ENCODE measurements at regions not wholly inside any gene's neighbourhood (a gene's known extent, or its start where the extent isn't known, plus 50 kb on each side); places are given as distances from the start of the nearest gene placed in this dataset.

DNA sequence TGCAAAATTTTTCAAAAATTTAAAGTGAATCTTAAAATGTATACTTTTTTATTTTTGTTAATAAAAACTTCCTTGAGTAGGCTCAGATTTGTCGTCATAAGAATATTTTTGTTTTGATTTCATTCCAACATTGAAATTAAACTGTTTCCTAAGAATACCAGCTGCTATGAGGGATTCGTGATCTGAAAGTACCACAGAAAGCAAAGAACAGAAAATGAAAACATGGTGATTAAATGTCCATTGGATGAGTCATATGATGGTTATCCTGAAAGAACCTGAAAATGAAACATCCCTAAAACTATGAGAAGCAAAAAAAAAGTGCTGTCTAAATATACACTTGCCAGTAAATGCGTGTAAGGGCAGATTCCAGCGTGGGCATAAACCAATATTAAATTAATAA, 143.8 kb downstream of the GMNC start:
- in situ Hi-C loops (cut with HindIII; ENCODE audit: low pct_unique_long_range_greater_than_20kb, low sequenced_read_pairs) (no loop called here), intact Hi-C loops (cut with micrococcal nuclease; ENCODE audit: unreplicated experiment) (no loop called here)
- ChIA-PET CTCF (no interaction called here), POLR2A (no interaction called here)
- Histone ChIP-seq H3K9me3 (ENCODE audit: control insufficient read depth, insufficient read depth, low read depth, low read length) (no peaks in the 10 kb centered on the region), H3K4me1 (ENCODE audit: control insufficient read depth, insufficient read depth, low read length) (no peaks in the 10 kb centered on the region), H3K36me3 (ENCODE audit: control insufficient read depth, insufficient read depth, low read length) (no peaks in the 10 kb centered on the region), H3K27ac (ENCODE audit: low read length) (no peak overlapping the region), H3K27me3 (ENCODE audit: control insufficient read depth, insufficient read depth, low read length) (no peaks in the 10 kb centered on the region), H3K4me3 (ENCODE audit: low read depth in 2 of 2, low read length in 2 of 2) (no peak overlapping the region)
- TF ChIP-seq POLR2AphosphoS5 (IDR thresholded peaks at IDR 0.05; ENCODE audit: low read depth, low read length) (no peak), TCF7L2 (IDR thresholded peaks at IDR 0.05; ENCODE audit: low read depth, low read length) (no peak), SIN3A (IDR thresholded peaks at IDR 0.05; ENCODE audit: borderline replicate concordance, insufficient read depth, low read depth, low read length) (no peak), CTCF (IDR thresholded peaks at IDR 0.05) (no peak)
- TF ChIP-seq, protein P1, sequence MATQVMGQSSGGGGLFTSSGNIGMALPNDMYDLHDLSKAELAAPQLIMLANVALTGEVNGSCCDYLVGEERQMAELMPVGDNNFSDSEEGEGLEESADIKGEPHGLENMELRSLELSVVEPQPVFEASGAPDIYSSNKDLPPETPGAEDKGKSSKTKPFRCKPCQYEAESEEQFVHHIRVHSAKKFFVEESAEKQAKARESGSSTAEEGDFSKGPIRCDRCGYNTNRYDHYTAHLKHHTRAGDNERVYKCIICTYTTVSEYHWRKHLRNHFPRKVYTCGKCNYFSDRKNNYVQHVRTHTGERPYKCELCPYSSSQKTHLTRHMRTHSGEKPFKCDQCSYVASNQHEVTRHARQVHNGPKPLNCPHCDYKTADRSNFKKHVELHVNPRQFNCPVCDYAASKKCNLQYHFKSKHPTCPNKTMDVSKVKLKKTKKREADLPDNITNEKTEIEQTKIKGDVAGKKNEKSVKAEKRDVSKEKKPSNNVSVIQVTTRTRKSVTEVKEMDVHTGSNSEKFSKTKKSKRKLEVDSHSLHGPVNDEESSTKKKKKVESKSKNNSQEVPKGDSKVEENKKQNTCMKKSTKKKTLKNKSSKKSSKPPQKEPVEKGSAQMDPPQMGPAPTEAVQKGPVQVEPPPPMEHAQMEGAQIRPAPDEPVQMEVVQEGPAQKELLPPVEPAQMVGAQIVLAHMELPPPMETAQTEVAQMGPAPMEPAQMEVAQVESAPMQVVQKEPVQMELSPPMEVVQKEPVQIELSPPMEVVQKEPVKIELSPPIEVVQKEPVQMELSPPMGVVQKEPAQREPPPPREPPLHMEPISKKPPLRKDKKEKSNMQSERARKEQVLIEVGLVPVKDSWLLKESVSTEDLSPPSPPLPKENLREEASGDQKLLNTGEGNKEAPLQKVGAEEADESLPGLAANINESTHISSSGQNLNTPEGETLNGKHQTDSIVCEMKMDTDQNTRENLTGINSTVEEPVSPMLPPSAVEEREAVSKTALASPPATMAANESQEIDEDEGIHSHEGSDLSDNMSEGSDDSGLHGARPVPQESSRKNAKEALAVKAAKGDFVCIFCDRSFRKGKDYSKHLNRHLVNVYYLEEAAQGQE (IDR thresholded peaks at IDR 0.05; ENCODE audit: insufficient read depth in 1 of 2, low read depth in 2 of 2, low read length in 1 of 2): no peak
- BruUV-seq (replicated peaks): no TSS peak
- no peak for ATAC-seq
- no peak for DNase-seq (ENCODE audit: low read depth, low spot score)

- intact Hi-C loops (cut with micrococcal nuclease; ENCODE audit: unreplicated experiment): no loop called here
- Histone ChIP-seq H3K27me3 (ENCODE audit: control insufficient read depth, insufficient read depth, low read length) (no peaks in the 10 kb centered on the region), H3K4me3 (ENCODE audit: low read depth in 2 of 2, low read length in 2 of 2) (no peak overlapping the region), H3K36me3 (ENCODE audit: control insufficient read depth, insufficient read depth, low read length) (no peaks in the 10 kb centered on the region), H3K9me3 (ENCODE audit: control insufficient read depth, insufficient read depth, low read depth, low read length) (no peaks in the 10 kb centered on the region), H3K4me1 (ENCODE audit: control insufficient read depth, insufficient read depth, low read length) (no peaks in the 10 kb centered on the region), H3K27ac (ENCODE audit: low read length) (no peak overlapping the region)
- ATAC-seq (no peak), DNase-seq (ENCODE audit: low read depth, low spot score) (no peak)
- BruUV-seq (replicated peaks): no TSS peak
- in situ Hi-C loops (cut with HindIII; ENCODE audit: low pct_unique_long_range_greater_than_20kb, low sequenced_read_pairs): no loop called here
- TF ChIP-seq POLR2AphosphoS5 (IDR thresholded peaks at IDR 0.05; ENCODE audit: low read depth, low read length) (no peak), CTCF (IDR thresholded peaks at IDR 0.05) (peak; percentile 4; the same call in 1 of the 2 replicates)
- ChIA-PET CTCF (no interaction called here), POLR2A (no interaction called here)
Measured at GRCh38 chr3:190718097-190718496, 144.4 kb downstream of the GMNC start.

GRCh38 chr3:190716961-190717360, 145.5 kb downstream of the GMNC start:
- no peaks in the 10 kb centered on the region for H3K4me1 ChIP-seq (ENCODE audit: control insufficient read depth, insufficient read depth, low read length)
- in situ Hi-C loops (cut with HindIII; ENCODE audit: low pct_unique_long_range_greater_than_20kb, low sequenced_read_pairs) (no loop called here), intact Hi-C loops (cut with micrococcal nuclease; ENCODE audit: unreplicated experiment) (no loop called here)
- TF ChIP-seq TCF7L2 (IDR thresholded peaks at IDR 0.05; ENCODE audit: low read depth, low read length) (no peak), CTCF (IDR thresholded peaks at IDR 0.05) (no peak), SIN3A (IDR thresholded peaks at IDR 0.05; ENCODE audit: borderline replicate concordance, insufficient read depth, low read depth, low read length) (no peak), POLR2AphosphoS5 (IDR thresholded peaks at IDR 0.05; ENCODE audit: low read depth, low read length) (no peak)
- TF ChIP-seq, protein P1 (IDR thresholded peaks at IDR 0.05; ENCODE audit: insufficient read depth in 1 of 2, low read depth in 2 of 2, low read length in 1 of 2): no peak
- no TSS peak for BruUV-seq (replicated peaks)
- H3K27ac ChIP-seq (ENCODE audit: low read length): no peak overlapping the region
- DNase-seq (ENCODE audit: low read depth, low spot score): no peak
- ChIA-PET POLR2A (no interaction called here), CTCF (no interaction called here)
- no peaks in the 10 kb centered on the region for H3K9me3 ChIP-seq (ENCODE audit: control insufficient read depth, insufficient read depth, low read depth, low read length)
- no peaks in the 10 kb centered on the region for H3K36me3 ChIP-seq (ENCODE audit: control insufficient read depth, insufficient read depth, low read length)
- H3K4me3 ChIP-seq (ENCODE audit: low read depth in 2 of 2, low read length in 2 of 2): no peak overlapping the region
- no peak for ATAC-seq
- H3K27me3 ChIP-seq (ENCODE audit: control insufficient read depth, insufficient read depth, low read length): no peaks in the 10 kb centered on the region

Data from Panc1 (cell line).